Stomach (tissue), 4 donors: ENCODE measurements at regions not wholly inside any gene's neighbourhood (a gene's known extent, or its start where the extent isn't known, plus 50 kb on each side); places are given as distances from the start of the nearest gene placed in this dataset.

Experiments used
- POLR2A ChIP-seq, 4 donors: fragments of 450-650 bp; IDR thresholded peaks; one replicate each; pipeline ENCODE4 v1.6.1; 2016; ENCODE audit warnings: antibody characterized with exemption in 4 of 4, control low read depth in 2 of 4, mild to moderate bottlenecking in 1 of 4, moderate library complexity in 1 of 4
- POLR2AphosphoS5 ChIP-seq, 3 donors: sonication (generic); formaldehyde crosslinking; IDR thresholded peaks; one replicate each; pipeline ENCODE4 v1.6.1; 2016; ENCODE audit warnings: antibody characterized with exemption in 3 of 3
- TF ChIP-seq, protein P1 (sequence below), 7 experiments: fragments of 450-650 bp in 4 of 7; fragments of 200-600 bp in 3 of 7; sonication (generic) in 3 of 7; IDR thresholded peaks; one replicate each; pipeline ENCODE4 v1.5.1; 2016 to 2019; ENCODE audit warnings: antibody characterized with exemption in 7 of 7, control low read depth in 2 of 7, mild to moderate bottlenecking in 1 of 7

DNA sequence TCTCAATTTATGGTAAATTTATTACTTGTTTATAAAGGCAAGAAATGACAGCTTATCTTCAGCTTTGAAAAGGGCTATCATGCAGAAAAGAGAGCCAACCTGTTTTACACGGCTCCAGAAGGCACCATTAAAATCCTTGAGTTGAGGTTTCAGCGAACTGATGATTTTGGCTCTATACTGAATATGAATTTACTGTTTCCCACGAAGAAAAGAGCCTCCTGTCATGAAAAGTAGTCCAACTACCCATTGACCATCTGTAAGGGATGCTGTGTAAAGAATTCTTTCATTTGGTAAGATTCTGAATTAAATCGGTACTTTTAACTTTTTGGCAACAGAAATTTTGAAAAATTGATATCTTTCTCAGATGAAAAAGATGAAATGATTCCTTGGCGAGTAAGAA is 657.6 kb upstream of the ZNF608 start:
- TF ChIP-seq POLR2A (IDR thresholded peaks at IDR 0.05) (no peak), POLR2AphosphoS5 (IDR thresholded peaks at IDR 0.05) (no peak)
- TF ChIP-seq, protein P1, sequence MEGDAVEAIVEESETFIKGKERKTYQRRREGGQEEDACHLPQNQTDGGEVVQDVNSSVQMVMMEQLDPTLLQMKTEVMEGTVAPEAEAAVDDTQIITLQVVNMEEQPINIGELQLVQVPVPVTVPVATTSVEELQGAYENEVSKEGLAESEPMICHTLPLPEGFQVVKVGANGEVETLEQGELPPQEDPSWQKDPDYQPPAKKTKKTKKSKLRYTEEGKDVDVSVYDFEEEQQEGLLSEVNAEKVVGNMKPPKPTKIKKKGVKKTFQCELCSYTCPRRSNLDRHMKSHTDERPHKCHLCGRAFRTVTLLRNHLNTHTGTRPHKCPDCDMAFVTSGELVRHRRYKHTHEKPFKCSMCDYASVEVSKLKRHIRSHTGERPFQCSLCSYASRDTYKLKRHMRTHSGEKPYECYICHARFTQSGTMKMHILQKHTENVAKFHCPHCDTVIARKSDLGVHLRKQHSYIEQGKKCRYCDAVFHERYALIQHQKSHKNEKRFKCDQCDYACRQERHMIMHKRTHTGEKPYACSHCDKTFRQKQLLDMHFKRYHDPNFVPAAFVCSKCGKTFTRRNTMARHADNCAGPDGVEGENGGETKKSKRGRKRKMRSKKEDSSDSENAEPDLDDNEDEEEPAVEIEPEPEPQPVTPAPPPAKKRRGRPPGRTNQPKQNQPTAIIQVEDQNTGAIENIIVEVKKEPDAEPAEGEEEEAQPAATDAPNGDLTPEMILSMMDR (IDR thresholded peaks at IDR 0.05): no peak
